ENCODE measurements at regions not wholly inside any gene's neighbourhood (a gene's known extent, or its start where the extent isn't known, plus 50 kb on each side); places are given as distances from the start of the nearest gene placed in this dataset.

- no peak for TF ChIP-seq CTCF (IDR thresholded peaks at IDR 0.05)
- no peak for TF ChIP-seq POLR2A (IDR thresholded peaks at IDR 0.05)
- no peak for TF ChIP-seq EP300 (IDR thresholded peaks at IDR 0.05)
Measured at GRCh38 chr16:13702614-13703013, 217.3 kb upstream of the ERCC4 start.
